H1 (cell line): ENCODE measurements at regions not wholly inside any gene's neighbourhood (a gene's known extent, or its start where the extent isn't known, plus 50 kb on each side); places are given as distances from the start of the nearest gene placed in this dataset.
A peak's percentile ranks its signal among the peaks of the same experiment; 100 is the strongest.

Experiments used
- CTCF ChIA-PET: fragments of 300-600 bp; sonication (Branson Sonifier 250); formaldehyde crosslinking; loops from one replicate; lab custom pipeline; 2021; ENCODE audit not compliant: partially characterized antibody; lab: Charles Lee
- POLR2A ChIA-PET: fragments of 300-600 bp; sonication (Branson Sonifier 250); formaldehyde crosslinking; loops from one replicate; lab custom pipeline; 2021; ENCODE audit warnings: inconsistent platforms; ENCODE audit not compliant: partially characterized antibody; lab: Charles Lee
- DNase-seq, 2 experiments: peaks; one replicate each; pipeline versions ENCODE4 v3.0.0 to v3.0.0-alpha.2; 2010 to 2022; ENCODE audit warnings: low spot score in 2 of 2, low read depth in 1 of 2, mixed read lengths in 1 of 2
- FAIRE-seq: peaks from 2 replicates; lab custom pipeline; 2011; peaks lifted over from hg19 to GRCh38; lab: Jason Lieb, UNC
- H2AFZ ChIP-seq: 2 replicates; pipeline ENCODE4 v1.8.1; 2012; ENCODE audit warnings: low read length, inconsistent platforms
- H2AK5ac ChIP-seq: 2 replicates; pipeline ENCODE4 v1.6.1; 2013; ENCODE audit warnings: low read depth, low read length
- H2BK120ac ChIP-seq: replicated peaks from 2 replicates; pipeline ENCODE3; 2013; ENCODE audit warnings: low read depth, low read length, inconsistent platforms
- H2BK12ac ChIP-seq: 2 replicates; pipeline ENCODE4 v1.6.1; 2013; ENCODE audit warnings: low read depth, low read length
- H2BK15ac ChIP-seq: 2 replicates; pipeline ENCODE4 v1.6.1; 2013; ENCODE audit warnings: low read length
- H2BK20ac ChIP-seq: 2 replicates; pipeline ENCODE4 v1.6.1; 2013; ENCODE audit warnings: low read length
- H2BK5ac ChIP-seq: 2 replicates; pipeline ENCODE4 v1.6.1; 2013; ENCODE audit warnings: low read depth, low read length
- H3K14ac ChIP-seq: 2 replicates; pipeline ENCODE4 v1.6.1; 2013; ENCODE audit warnings: inconsistent platforms; ENCODE audit not compliant: insufficient read length
- H3K18ac ChIP-seq: 2 replicates; pipeline ENCODE4 v1.6.1; 2013; ENCODE audit warnings: low read length; ENCODE audit errors: extremely low read depth
- H3K23ac ChIP-seq: 2 replicates; pipeline ENCODE4 v1.6.1; 2013; ENCODE audit warnings: inconsistent platforms; ENCODE audit not compliant: insufficient read length
- H3K23me2 ChIP-seq: 2 replicates; pipeline ENCODE4 v1.6.1; 2013; ENCODE audit warnings: low read depth, low read length
- H3K27ac ChIP-seq: 2 replicates; pipeline ENCODE4 v1.6.1; 2011; ENCODE audit warnings: low read depth, low read length, inconsistent platforms
- H3K27me3 ChIP-seq, 4 experiments: replicated peaks in 1 of 4; 1 replicate in 1 of 4; 2 replicates in 3 of 4; pipeline versions ENCODE4 v1.6.1 to v1.8.1; 2011 to 2013; ENCODE audit warnings: low read length in 3 of 4, mild to moderate bottlenecking in 3 of 4, inconsistent platforms in 2 of 4, mixed read lengths in 2 of 4, moderate library complexity in 1 of 4; ENCODE audit not compliant: control insufficient read depth in 3 of 4, insufficient read depth in 3 of 4; ENCODE audit errors: extremely low read depth in 1 of 4
- H3K36me3 ChIP-seq, 4 experiments: 2 replicates each; pipeline versions ENCODE4 v1.6.1 to v1.8.1; 2011 to 2013; ENCODE audit warnings: mild to moderate bottlenecking in 4 of 4, low read length in 3 of 4, moderate library complexity in 2 of 4, control low read depth in 1 of 4, inconsistent platforms in 1 of 4; ENCODE audit not compliant: insufficient read depth in 4 of 4, control insufficient read depth in 2 of 4
- H3K4ac ChIP-seq: replicated peaks from 2 replicates; pipeline ENCODE3; 2013; ENCODE audit warnings: low read length, low read depth, mixed read lengths, inconsistent platforms; ENCODE audit not compliant: insufficient read length
- H3K4me1 ChIP-seq, 4 experiments: replicated peaks in 1 of 4; 1 replicate in 1 of 4; 2 replicates in 3 of 4; pipeline versions ENCODE4 v1.6.1 to v1.8.1; 2011 to 2013; ENCODE audit warnings: low read length in 3 of 4, inconsistent platforms in 2 of 4, mixed read lengths in 1 of 4; ENCODE audit not compliant: insufficient read depth in 4 of 4, control insufficient read depth in 3 of 4
- H3K4me2 ChIP-seq, 2 experiments: 2 replicates each; pipeline versions ENCODE4 v1.6.1 to v1.8.1; 2011 to 2013; ENCODE audit warnings: low read depth in 2 of 2, low read length in 2 of 2, control low read depth in 1 of 2, inconsistent platforms in 1 of 2, mild to moderate bottlenecking in 1 of 2; ENCODE audit not compliant: insufficient read depth in 1 of 2
- H3K4me3 ChIP-seq, 4 experiments: fragments of 200-600, 300-600 bp in 1 of 4; sonication (generic), shearing (Covaris generic), sonication (Bioruptor Twin) in 1 of 4; 2 replicates each; pipeline versions ENCODE4 v1.5.1 to v1.8.1; 2011 to 2016; ENCODE audit warnings: low read length in 4 of 4, low read depth in 3 of 4, control low read depth in 2 of 4, inconsistent platforms in 2 of 4, mild to moderate bottlenecking in 2 of 4, mixed read lengths in 1 of 4, moderate library complexity in 1 of 4; ENCODE audit not compliant: insufficient read depth in 2 of 4; ENCODE audit errors: extremely low read depth in 1 of 4
- H3K56ac ChIP-seq: replicated peaks from 2 replicates; pipeline ENCODE3; 2013; ENCODE audit warnings: low read depth, mild to moderate bottlenecking, mixed read lengths, low read length, inconsistent platforms; ENCODE audit not compliant: insufficient read length
- H3K79me1 ChIP-seq: 2 replicates; pipeline ENCODE4 v1.6.1; 2013; ENCODE audit warnings: low read depth, low read length, control low read depth
- H3K79me2 ChIP-seq, 2 experiments: 2 replicates each; pipeline versions ENCODE4 v1.6.1 to v1.8.1; 2012 to 2013; ENCODE audit warnings: low read length in 2 of 2, mild to moderate bottlenecking in 2 of 2, inconsistent platforms in 1 of 2; ENCODE audit not compliant: insufficient read depth in 2 of 2, control insufficient read depth in 1 of 2
- H3K9ac ChIP-seq, 4 experiments: replicated peaks in 1 of 4; 1 replicate in 1 of 4; 2 replicates in 3 of 4; pipeline versions ENCODE4 v1.6.1 to v1.8.1; 2011 to 2013; ENCODE audit warnings: low read depth in 3 of 4, low read length in 3 of 4, control low read depth in 2 of 4, mild to moderate bottlenecking in 2 of 4, moderate library complexity in 2 of 4, inconsistent platforms in 1 of 4; ENCODE audit errors: extremely low read depth in 1 of 4
- H3K9me3 ChIP-seq, 2 experiments: 2 replicates each; pipeline versions ENCODE4 v1.6.1 to v1.8.1; 2012 to 2013; ENCODE audit warnings: mild to moderate bottlenecking in 2 of 2, moderate library complexity in 2 of 2, control low read depth in 1 of 2, inconsistent platforms in 1 of 2, low read depth in 1 of 2, low read length in 1 of 2, mixed read lengths in 1 of 2; ENCODE audit not compliant: insufficient read depth in 2 of 2
- H4K20me1 ChIP-seq, 2 experiments: replicated peaks in 1 of 2; 2 replicates each; pipeline versions ENCODE3 to v1.8.1; 2011 to 2013; ENCODE audit warnings: inconsistent platforms in 2 of 2, low read length in 2 of 2, mild to moderate bottlenecking in 1 of 2; ENCODE audit not compliant: insufficient read depth in 2 of 2, control insufficient read depth in 1 of 2
- H4K5ac ChIP-seq: 2 replicates; pipeline ENCODE4 v1.6.1; 2013; ENCODE audit warnings: low read length, low read depth, mixed read lengths, inconsistent platforms; ENCODE audit not compliant: insufficient read length
- H4K8ac ChIP-seq: 2 replicates; pipeline ENCODE4 v1.8.0; 2013; ENCODE audit warnings: mild to moderate bottlenecking, moderate library complexity, low read length, inconsistent platforms; ENCODE audit not compliant: insufficient read depth; ENCODE audit errors: extremely low read depth
- H4K91ac ChIP-seq: replicated peaks from 2 replicates; pipeline ENCODE3; 2013; ENCODE audit warnings: low read length, mixed read lengths, inconsistent platforms; ENCODE audit not compliant: insufficient read length
- CREB1 ChIP-seq: IDR thresholded peaks from 2 replicates; pipeline ENCODE4 v1.6.1; 2012; ENCODE audit warnings: inconsistent platforms
- EP300 ChIP-seq, 2 experiments: IDR thresholded peaks; 1 replicate in 1 of 2; 2 replicates in 1 of 2; pipeline ENCODE4 v1.6.1; 2011 to 2012; ENCODE audit warnings: low read depth in 2 of 2, low read length in 2 of 2, mild to moderate bottlenecking in 2 of 2, borderline replicate concordance in 1 of 2, inconsistent platforms in 1 of 2, moderate library complexity in 1 of 2
- JUN ChIP-seq: IDR thresholded peaks from 2 replicates; pipeline ENCODE4 v1.6.1; 2011; ENCODE audit warnings: low read depth, mild to moderate bottlenecking, improper control_type of control experiment, low read length
- POU5F1 ChIP-seq: IDR thresholded peaks from 2 replicates; pipeline ENCODE4 v1.6.1; 2011; ENCODE audit warnings: low read depth, mild to moderate bottlenecking, low read length, moderate library complexity
- SIN3A ChIP-seq, 2 experiments: IDR thresholded peaks in 1 of 2; conservative IDR thresholded peaks in 1 of 2; 2 replicates each; pipeline ENCODE4 v1.6.1; 2011 to 2012; ENCODE audit warnings: low read length in 2 of 2, improper control_type of control experiment in 1 of 2, low read depth in 1 of 2, mild to moderate bottlenecking in 1 of 2
- SP1 ChIP-seq: IDR thresholded peaks from 2 replicates; pipeline ENCODE4 v1.6.1; 2011; ENCODE audit warnings: low read depth, low read length
- TCF12 ChIP-seq: IDR thresholded peaks from 2 replicates; pipeline ENCODE4 v1.6.1; 2011; ENCODE audit warnings: low read depth, mild to moderate bottlenecking, low read length
- WGBS, 2 experiments: shearing (Covaris generic) in 1 of 2; methylation state at CpG; one replicate each; pipeline versions ENCODE4 v1.1.6 to v1.1.7; 2013 to 2015; ENCODE audit warnings: low lambda C conversion rate in 2 of 2, mixed read lengths in 2 of 2, inconsistent platforms in 1 of 2, low coverage in 1 of 2, missing lambda C conversion rate in 1 of 2; ENCODE audit not compliant: insufficient replicate concordance in 2 of 2, insufficient coverage in 1 of 2, insufficient read length in 1 of 2; ENCODE audit errors: extremely low coverage in 1 of 2, missing lambda C conversion rate in 1 of 2; 5-methylcytosine and 5-hydroxymethylcytosine counted together
- TF ChIP-seq, protein P1 (sequence below): IDR thresholded peaks from 2 replicates; pipeline ENCODE4 v1.6.1; 2012; ENCODE audit warnings: inconsistent platforms
- TF ChIP-seq, protein P2 (sequence below): IDR thresholded peaks from 2 replicates; pipeline ENCODE4 v1.6.1; 2011; ENCODE audit warnings: low read length, improper control_type of control experiment

DNA sequence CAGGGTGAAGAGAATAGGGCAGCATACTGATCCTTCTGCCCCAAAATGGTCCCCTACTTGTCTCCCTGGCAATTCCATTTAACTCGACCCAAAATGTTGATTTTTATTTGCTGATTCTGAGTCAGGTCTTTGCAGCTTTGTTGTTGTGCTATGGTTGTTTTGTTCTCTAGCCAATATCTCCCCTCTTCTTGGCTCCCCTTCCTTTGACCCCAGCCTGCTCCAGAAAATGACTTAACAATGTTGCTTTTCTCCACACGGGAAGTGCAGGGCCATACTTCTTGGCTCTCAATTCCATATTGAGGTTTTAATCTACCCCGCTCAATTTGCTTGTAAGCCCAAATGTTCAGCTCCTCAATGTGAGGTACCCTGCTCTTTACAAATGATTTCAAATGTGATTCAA lies 330.0 kb downstream of the RASEF start:
- whole genome bisulfite sequencing, 2 experiments, result 95% methylated on average over 3 of the region's 3 CpGs; no CpG with 5 or more reads in 1 of the 2 experiments
- peaks cover 0 to 22% (median 4%) of the 10 kb centered on the region in 4 experiments; a peak in 4 of 7 replicates for H3K4me1 ChIP-seq
- H3K23ac ChIP-seq, result no peak overlapping the region

More for the DNA sequence above, 330.0 kb downstream of the RASEF start:
- TF ChIP-seq SIN3A (conservative IDR thresholded peaks at IDR 0.05 in 1 of 2, IDR thresholded peaks at IDR 0.05 in 1 of 2; ENCODE audit: low read depth in 1 of 2, low read length in 2 of 2) (no peak), SP1 (no peak), CREB1 (no peak), EP300 (IDR thresholded peaks at IDR 0.05; ENCODE audit: borderline replicate concordance in 1 of 2, low read depth in 2 of 2, low read length in 2 of 2) (no peak), POU5F1 (no peak), JUN (no peak), TCF12 (no peak)
- TF ChIP-seq, protein P1, sequence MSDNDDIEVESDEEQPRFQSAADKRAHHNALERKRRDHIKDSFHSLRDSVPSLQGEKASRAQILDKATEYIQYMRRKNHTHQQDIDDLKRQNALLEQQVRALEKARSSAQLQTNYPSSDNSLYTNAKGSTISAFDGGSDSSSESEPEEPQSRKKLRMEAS, result no peak
- TF ChIP-seq, protein P2, sequence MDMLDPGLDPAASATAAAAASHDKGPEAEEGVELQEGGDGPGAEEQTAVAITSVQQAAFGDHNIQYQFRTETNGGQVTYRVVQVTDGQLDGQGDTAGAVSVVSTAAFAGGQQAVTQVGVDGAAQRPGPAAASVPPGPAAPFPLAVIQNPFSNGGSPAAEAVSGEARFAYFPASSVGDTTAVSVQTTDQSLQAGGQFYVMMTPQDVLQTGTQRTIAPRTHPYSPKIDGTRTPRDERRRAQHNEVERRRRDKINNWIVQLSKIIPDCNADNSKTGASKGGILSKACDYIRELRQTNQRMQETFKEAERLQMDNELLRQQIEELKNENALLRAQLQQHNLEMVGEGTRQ, result no peak
- DNase-seq (no peak), FAIRE-seq (no peak)
- Histone ChIP-seq H2BK20ac (no peak overlapping the region), H3K18ac (no peak overlapping the region), H3K9me3 (no peaks in the 10 kb centered on the region), H3K79me2 (no peaks in the 10 kb centered on the region), H4K8ac (no peak overlapping the region), H3K23me2 (no peaks in the 10 kb centered on the region), H2BK5ac (no peak overlapping the region), H2BK120ac (peak overlapping the region; percentile 2), H3K4me2 (no peak overlapping the region), H2AFZ (no peak overlapping the region; the same call in 1 of the 2 replicates), H2BK15ac (no peak overlapping the region), H3K9ac (no peak overlapping the region), H2BK12ac (no peak overlapping the region), H3K4me3 (no peak overlapping the region), H2AK5ac (no peak overlapping the region), H4K91ac (no peak overlapping the region), H3K4ac (no peak overlapping the region), H3K56ac (no peak overlapping the region), H3K27me3 (no peaks in the 10 kb centered on the region), H3K79me1 (no peaks in the 10 kb centered on the region), H4K20me1 (no peaks in the 10 kb centered on the region), H3K36me3 (peaks cover 0 to 7% (median 0%) of the 10 kb centered on the region in 4 experiments; a peak in 1 of 8 replicates), H3K27ac (no peak overlapping the region), H4K5ac (no peak overlapping the region), H3K14ac (no peak overlapping the region)
- POLR2A ChIA-PET, result no interaction called here
- CTCF ChIA-PET, result no interaction called here
